Glutamatergic neuron (in vitro differentiated cells): ENCODE measurements at regions not wholly inside any gene's neighbourhood (a gene's known extent, or its start where the extent isn't known, plus 50 kb on each side); places are given as distances from the start of the nearest gene placed in this dataset.

Experiments
- DNase-seq: peaks from one replicate; pipeline ENCODE4 v3.0.0; 2022
- H3K27ac Mint-ChIP-seq: one replicate; pipeline ENCODE4 v1.8.0; 2020; ENCODE audit warnings: mild to moderate bottlenecking, mixed read lengths, inconsistent platforms; ENCODE audit not compliant: unreplicated experiment
- H3K27me3 Mint-ChIP-seq: one replicate; pipeline ENCODE4 v1.8.0; 2020; ENCODE audit warnings: mild to moderate bottlenecking, moderate library complexity, mixed read lengths, inconsistent platforms; ENCODE audit not compliant: unreplicated experiment
- H3K36me3 Mint-ChIP-seq: one replicate; pipeline ENCODE4 v1.8.0; 2020; ENCODE audit warnings: mild to moderate bottlenecking, mixed read lengths, inconsistent platforms; ENCODE audit not compliant: unreplicated experiment
- H3K4me1 Mint-ChIP-seq: one replicate; pipeline ENCODE4 v1.8.0; 2020; ENCODE audit warnings: mild to moderate bottlenecking, low read depth, mixed read lengths, inconsistent platforms; ENCODE audit not compliant: unreplicated experiment
- H3K4me3 Mint-ChIP-seq: one replicate; pipeline ENCODE4 v1.8.0; 2020; ENCODE audit warnings: mild to moderate bottlenecking, mixed read lengths, inconsistent platforms; ENCODE audit not compliant: unreplicated experiment
- H3K9me3 Mint-ChIP-seq: one replicate; pipeline ENCODE4 v1.8.0; 2020; ENCODE audit warnings: mild to moderate bottlenecking, moderate library complexity, mixed read lengths, inconsistent platforms; ENCODE audit not compliant: unreplicated experiment
- CTCF ChIP-seq: fragments of 200-600 bp; sonication (generic); IDR thresholded peaks from one replicate; pipeline ENCODE4 v1.5.0; 2021; ENCODE audit not compliant: partially characterized antibody, unreplicated experiment

GRCh38 chrX:22652596-22652995, 347.2 kb upstream of the DDX53 start:
- no peak for TF ChIP-seq CTCF
- no peaks in the 10 kb centered on the region for H3K36me3 Mint-ChIP-seq
- H3K9me3 Mint-ChIP-seq: no peaks in the 10 kb centered on the region
- H3K27ac Mint-ChIP-seq: peak overlapping the region; percentile 72
- peak; percentile 11 for DNase-seq
- no peak overlapping the region for H3K4me3 Mint-ChIP-seq
- H3K27me3 Mint-ChIP-seq: no peaks in the 10 kb centered on the region
- peaks cover 2% of the 10 kb centered on the region for H3K4me1 Mint-ChIP-seq

GRCh38 chrX:22660756-22661155, 339.0 kb upstream of the DDX53 start:
- H3K9me3 Mint-ChIP-seq: no peaks in the 10 kb centered on the region

GRCh38 chrX:22662776-22663175, 337.0 kb upstream of the DDX53 start:
- no peak for TF ChIP-seq CTCF
- no peaks in the 10 kb centered on the region for H3K36me3 Mint-ChIP-seq
- no peaks in the 10 kb centered on the region for H3K4me1 Mint-ChIP-seq
- H3K4me3 Mint-ChIP-seq: no peak overlapping the region
- H3K9me3 Mint-ChIP-seq: no peaks in the 10 kb centered on the region
- H3K27me3 Mint-ChIP-seq: no peaks in the 10 kb centered on the region
- no peak overlapping the region for H3K27ac Mint-ChIP-seq
- DNase-seq: no peak

More at GRCh38 chrX:22660756-22661155, 339.0 kb upstream of the DDX53 start:
- H3K4me3 Mint-ChIP-seq: no peak overlapping the region
- no peak for TF ChIP-seq CTCF
- H3K27me3 Mint-ChIP-seq: no peaks in the 10 kb centered on the region
- no peaks in the 10 kb centered on the region for H3K36me3 Mint-ChIP-seq
- no peaks in the 10 kb centered on the region for H3K4me1 Mint-ChIP-seq
- DNase-seq: no peak
- no peak overlapping the region for H3K27ac Mint-ChIP-seq

- H3K27ac Mint-ChIP-seq: no peak overlapping the region
- TF ChIP-seq CTCF: no peak
- no peaks in the 10 kb centered on the region for H3K4me1 Mint-ChIP-seq
- H3K9me3 Mint-ChIP-seq: no peaks in the 10 kb centered on the region
- no peaks in the 10 kb centered on the region for H3K27me3 Mint-ChIP-seq
- DNase-seq: no peak
- no peaks in the 10 kb centered on the region for H3K36me3 Mint-ChIP-seq
- H3K4me3 Mint-ChIP-seq: no peak overlapping the region
Observed at GRCh38 chrX:22664826-22665225, 334.9 kb upstream of the DDX53 start.

- Mint-ChIP-seq H3K9me3 (no peaks in the 10 kb centered on the region), H3K27me3 (no peaks in the 10 kb centered on the region), H3K36me3 (no peaks in the 10 kb centered on the region), H3K4me3 (no peak overlapping the region), H3K4me1 (no peaks in the 10 kb centered on the region), H3K27ac (no peak overlapping the region)
- no peak for DNase-seq
- no peak for TF ChIP-seq CTCF
Observed at GRCh38 chrX:22665818-22666217, 333.9 kb upstream of the DDX53 start.
